Bone marrow (tissue), 2 donors: ENCODE measurements at regions not wholly inside any gene's neighbourhood (a gene's known extent, or its start where the extent isn't known, plus 50 kb on each side); places are given as distances from the start of the nearest gene placed in this dataset.

Source experiments
- DNase-seq, 2 donors: peaks; one replicate each; lab custom pipeline; 2025; lab: John Stamatoyannopoulos, UW

DNA sequence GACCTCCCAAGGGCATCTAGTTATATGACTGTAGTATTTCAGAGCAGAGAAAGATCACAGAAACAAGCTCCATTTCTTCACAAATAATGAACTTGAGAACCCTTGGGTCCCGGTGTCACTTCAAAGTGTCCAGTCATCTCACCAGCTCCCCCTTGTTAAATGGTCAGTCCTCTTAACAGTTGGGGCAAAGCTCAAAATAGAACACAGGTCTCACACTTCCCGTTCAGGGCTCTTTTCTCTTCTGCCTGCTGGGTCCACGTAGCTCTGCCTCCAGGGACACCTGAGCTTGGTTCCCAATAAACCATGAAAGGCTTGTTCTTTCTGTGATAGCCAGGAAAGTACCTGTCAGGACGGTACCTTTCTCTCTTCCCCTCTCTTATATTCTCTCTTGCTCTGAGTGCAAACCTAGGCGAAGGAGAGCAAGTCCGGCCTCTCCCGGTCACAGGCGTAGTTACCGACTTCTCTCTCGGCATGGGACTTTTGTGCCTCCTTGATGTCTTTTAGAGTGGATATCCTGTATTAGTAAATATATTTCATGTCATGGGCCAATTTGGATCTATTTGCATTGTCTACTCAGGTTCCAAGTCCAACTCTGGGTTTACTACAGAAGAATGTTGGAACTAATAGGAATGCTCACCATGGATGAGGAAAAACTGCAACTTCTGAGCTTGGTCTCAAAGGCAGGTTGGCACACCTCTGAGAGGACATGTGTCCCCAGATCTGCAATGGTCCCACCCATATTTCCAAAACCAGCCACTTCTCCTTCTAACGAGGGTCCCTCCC lies 118.8 kb upstream of the PARP11 start:
- DNase-seq: no peak

DNA sequence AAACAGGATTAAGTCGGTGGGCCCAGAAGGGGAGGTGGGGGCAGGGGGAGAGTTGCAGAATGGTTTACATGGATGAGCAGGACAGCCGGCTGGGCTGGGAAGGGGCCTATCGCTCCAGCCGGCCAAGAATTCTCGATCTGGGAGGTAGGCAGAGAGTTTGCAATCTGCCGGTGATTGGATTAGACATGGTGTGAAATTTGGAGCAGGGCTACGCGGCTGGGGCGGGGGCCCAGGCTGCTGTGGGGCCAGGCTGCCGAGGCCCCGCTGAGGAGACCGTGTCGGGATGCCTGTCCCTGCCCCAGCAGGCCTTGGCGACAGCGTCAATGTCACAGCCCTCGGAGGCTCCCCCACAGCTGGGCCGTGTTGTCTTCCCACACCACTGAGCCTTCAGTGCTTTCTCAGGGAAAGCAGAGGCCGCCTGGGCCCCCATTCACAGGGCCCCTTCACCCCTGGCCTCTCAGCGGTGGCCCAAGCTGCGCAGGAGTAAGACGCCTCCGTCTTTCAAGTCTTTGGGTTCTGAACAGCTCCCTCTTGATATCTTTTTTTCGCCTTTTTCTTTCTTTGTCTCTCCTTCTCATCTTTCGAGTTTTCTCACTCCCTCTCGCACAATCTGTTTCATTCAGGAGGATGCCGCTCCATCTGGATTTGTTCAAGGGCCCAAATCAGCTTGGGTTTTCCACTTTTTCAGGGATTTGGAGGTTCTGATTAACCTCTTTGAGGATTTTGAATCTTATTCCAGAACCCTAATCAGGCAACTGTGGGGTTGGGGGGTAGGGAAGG lies 117.5 kb upstream of the PARP11 start:
- DNase-seq: no peak

DNA sequence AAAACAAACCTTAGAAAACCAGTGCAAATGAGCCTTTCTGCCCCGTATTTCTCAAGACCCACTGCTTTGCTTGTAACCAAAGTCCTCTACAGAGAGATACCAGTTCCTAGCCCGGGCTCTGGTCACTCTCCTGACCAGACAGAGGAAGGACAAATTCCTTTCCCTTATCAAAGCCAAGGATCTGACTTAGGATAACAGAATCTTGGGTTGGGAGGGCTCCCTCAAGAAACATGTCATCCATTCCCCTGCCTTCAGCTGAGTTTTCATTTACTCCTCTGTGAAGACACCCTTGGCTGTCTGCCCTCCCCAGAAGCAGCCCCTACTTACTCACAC lies 116.0 kb upstream of the PARP11 start:
- no peak for DNase-seq

DNA sequence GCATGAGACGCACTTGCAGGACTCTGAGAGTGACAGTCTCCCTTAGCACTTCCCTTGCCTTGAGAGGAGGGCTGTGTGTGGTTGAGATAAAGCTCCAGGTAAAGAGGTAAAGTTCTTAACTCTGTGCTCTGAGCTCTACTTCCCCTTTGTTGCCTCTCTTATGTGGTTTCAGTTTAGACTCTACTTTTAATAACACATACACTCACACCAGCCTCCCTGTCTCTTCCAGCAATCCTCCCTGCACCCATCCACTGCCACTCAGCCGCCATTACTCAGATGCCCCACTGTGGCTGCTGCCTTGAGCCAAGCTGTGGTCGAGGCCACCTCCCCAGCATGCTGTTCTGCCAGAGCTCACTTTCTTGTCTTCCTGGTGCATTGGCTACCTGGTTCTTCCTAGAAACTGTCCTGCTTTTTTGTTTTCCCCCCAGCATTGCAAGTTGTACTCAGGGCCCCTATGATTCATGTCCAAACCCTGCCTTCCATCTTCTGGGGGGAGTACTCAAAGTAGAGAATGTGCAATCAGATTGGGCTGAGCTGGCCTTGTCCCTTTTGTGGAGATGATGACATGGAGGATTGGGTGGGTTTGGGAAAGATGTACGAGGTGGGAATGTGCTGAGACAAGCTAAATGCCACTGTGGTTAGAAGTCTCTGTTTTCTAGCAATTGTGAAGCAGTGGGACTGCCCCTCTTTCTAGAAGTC lies 115.5 kb upstream of the PARP11 start:
- peak in 1 of 2 donors; percentile 32 for DNase-seq

DNA sequence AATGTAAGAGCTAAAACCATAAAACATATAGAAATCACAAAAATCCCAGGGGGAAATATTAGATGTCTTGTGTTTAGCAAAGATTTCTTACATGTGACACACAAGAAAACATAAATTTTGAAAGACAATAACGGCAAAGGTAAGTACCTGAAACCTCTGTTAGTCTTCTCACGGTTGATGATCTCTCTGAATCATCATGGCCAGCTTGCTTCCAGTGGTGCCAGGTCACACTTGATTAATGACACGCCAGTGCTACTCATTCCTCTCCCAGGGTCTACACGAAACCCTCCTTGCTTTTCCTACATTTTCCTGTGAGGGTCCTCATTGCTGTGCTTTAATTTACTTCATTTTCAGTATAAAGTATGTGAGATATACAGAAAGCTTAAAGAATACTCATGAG lies 114.4 kb upstream of the PARP11 start:
- no peak for DNase-seq

DNA sequence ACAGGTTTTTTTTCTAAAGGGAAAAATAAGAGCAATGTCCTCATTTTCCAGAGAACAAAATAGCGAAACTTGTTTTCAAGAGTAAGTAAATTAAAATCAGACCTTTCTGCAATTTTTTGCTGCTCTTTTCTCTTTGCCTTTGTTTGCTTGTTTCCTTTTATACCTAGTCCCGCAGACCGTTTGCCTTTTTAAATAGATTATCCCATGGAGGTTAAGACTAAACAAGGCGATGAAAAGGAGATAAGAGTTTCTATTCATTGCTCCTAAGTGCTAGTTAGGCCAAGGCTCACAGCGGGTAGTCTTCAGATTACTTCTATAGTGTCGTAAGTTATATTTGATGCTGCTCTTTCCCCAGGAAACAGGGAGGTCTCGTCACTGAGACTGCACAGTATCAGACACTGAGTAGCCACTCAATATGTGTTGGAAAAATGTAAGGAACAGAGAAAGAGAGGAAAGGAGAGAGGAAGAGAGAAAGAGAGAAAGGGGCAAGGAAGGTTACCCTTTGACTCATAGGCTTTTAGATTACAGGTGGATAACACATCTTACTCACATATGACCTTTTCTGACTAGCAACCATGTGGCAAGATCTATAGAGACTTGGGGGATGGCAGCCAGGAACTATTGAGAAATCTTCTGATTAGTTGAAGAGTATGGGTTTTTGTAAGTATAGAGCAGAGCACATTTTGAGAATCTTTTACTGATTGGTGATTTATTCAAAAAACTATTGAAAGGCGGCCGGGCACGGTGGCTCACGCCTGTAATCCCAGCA lies 107.5 kb upstream of the PARP11 start:
- DNase-seq: no peak

DNA sequence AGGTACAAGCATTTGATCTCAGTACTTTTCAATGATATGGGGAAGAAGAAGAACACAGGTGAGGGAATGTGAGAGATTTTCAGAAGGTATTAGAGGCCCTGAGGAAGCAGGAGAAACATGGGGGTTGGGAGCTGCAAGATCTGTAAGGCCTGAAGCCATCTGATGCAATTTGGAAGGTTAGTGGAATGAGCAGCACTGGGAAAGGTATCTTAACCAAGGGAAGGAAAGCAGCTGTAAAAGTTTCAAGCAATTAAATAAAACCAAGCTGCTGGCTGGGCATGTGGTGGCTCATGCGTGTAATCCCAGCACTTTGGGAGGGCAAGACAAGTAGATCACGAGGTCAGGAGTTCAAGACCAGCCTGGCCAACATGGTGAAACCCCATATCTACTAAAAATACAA lies 104.4 kb upstream of the PARP11 start:
- DNase-seq: no peak

DNA sequence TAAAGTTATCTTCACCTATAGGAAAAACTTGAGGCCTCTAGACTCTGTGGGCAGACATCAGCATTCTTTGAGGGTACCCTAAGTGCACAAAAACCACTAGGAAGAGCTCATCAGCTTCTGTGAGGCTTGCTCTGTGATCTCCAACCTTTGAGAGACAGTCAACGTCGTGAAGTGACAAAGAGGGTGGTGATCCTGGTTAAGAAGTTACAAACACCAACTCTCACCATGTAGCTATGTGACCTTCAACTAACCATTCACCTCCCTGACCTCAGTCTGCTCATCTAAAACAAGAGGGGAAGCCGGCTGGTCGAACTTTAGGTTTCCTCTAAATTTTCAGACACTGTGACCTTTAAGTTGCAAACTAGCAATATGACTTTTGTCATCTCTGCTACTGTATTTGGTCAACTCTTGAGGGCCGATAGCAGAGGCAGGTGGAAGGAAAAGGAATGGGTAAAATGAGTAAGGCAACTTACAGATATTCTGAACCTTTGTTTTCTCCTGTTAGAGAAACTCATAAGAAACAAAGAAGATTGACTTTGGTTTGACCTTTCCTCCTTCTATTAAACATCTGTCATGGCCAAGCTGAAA lies 103.2 kb upstream of the PARP11 start:
- DNase-seq: no peak

DNA sequence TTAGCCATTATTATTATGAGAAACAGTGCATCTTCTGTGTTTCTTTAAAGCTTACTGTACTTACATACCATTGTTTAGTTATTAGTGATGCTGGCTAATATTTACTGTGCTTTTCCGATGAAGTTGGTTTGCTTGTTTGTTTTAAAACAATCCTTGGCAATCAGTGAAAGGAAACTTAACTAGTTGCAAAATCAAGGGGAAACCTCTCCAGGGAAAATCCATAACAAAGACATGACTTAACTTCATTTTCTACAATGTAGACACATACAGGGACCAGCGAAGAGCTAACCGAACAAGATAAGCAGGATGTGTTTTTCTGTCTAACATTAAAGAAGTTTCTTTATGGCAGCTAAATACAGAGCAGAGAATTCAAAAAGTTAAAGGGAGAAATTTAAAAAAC lies 102.5 kb upstream of the PARP11 start:
- DNase-seq: no peak

DNA sequence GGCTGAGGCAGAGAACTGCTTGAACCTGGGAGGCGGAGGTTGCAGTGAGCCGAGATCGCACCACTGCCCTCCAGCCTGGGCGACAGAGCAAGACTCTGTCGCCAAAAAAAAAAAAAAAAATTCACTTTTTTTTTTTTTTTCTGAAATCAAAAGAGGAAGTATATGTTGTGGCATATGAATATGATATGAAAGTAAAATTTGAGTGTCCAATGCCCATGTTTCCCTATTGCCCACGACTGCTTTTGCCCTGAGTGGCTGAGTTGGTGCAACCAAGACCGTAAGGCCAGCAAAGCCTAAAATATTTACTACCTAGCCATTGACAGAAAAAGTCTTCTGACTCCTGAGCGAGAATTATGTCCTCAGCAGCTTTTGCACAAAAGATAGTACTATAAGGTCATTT lies 101.7 kb upstream of the PARP11 start:
- DNase-seq: peak in 1 of 2 donors; percentile 10

DNA sequence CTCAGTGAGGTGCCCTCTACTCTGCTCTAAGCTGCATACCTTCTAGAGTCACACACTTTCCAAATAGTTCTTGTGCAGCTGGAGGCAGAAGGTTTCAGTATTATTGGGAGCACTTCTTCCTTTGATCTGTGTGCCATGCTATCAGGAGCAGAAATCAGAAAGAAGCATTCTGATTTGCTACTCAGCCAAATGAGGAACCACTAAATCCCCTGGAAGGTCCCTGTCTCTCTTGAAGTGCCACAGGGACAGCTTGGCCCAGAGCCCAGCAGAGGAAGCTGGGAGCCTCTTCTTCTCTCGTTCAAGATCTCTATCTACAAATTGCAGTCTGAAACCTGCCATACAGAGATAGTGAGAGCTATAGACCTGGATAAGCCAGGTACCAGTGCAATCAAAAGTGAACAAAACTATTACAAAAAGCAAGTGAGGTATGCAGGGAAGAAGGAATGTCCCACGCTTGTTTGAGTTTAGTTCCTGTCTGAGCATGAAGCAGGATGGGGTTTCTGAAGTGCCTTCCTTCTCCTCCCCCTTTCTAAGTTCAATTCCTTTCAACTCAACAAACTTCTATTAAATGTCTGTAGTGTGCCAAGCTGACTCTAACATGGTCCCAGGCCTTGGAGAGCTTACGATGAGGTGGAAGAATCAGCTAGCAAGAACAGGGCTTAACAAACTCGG lies 100.9 kb upstream of the PARP11 start:
- DNase-seq: peak in 1 of 2 donors; percentile 61

DNA sequence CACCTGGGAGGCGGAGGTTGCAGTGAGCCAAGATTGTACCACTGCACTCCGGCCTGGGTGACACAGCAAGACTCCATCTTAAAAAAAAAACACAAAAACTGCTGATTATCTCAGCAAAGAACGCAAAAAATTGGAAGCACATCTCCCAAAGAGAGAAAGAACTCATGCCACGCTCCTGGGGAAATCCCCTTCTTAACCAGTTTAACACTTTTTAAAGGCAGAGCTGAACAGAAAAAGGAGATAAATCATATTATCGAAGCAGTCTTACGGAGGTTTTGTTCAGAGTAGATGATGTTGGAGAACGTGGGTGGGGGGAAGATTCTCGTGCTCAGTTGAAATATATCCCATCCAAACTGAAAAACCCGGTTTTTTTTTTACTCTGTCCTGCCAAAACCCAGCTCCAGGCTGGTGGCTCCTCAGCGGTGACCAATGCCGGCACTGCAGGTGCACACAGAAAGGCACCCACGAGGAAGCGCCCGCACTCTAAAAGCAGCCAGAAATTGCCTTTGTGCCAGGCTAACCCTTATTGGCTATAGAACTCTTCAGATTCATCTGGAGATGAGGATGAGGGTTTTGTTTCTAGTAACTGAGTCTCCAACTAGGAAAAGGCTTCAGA lies 100.2 kb upstream of the PARP11 start:
- no peak for DNase-seq

DNA sequence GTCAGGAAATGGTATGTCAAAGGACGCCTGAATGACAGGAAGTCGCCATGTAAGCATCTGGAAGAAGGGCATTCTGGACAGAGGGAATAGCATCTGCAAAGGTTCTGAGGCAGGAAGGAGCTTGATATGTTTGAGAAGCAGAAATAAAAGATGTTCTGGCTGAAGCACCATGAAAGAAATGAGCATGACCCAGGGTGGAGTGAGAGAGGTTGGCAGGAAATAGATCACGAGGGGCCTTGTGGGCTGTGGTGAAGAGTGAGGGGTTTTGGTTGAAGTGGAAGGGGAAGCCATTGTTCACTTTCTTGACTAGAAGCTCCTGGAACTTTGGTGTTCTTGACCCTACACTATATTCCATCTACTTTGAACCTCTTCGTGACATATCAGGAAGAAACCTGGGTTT lies 99.4 kb upstream of the PARP11 start:
- DNase-seq: no peak

DNA sequence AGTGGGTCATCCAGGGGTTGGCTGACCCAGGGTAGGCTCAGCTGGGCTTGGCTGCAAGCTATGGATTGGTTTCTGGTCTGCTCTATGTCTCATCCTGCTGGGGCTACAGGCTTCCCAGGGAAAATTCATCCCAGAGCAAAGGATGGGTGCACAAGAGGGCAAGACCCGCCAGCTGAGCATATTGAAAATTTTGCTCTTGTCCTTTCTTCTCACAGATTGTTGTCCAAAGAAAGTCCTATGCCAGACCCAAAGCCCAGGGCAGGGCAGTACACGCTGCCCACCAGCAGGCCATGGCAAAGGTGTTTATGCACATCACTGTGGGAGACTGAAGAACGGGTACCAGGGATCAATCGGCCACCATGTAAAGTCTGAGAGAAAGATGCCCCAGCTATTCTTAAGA lies 95.3 kb upstream of the PARP11 start:
- no peak for DNase-seq

DNA sequence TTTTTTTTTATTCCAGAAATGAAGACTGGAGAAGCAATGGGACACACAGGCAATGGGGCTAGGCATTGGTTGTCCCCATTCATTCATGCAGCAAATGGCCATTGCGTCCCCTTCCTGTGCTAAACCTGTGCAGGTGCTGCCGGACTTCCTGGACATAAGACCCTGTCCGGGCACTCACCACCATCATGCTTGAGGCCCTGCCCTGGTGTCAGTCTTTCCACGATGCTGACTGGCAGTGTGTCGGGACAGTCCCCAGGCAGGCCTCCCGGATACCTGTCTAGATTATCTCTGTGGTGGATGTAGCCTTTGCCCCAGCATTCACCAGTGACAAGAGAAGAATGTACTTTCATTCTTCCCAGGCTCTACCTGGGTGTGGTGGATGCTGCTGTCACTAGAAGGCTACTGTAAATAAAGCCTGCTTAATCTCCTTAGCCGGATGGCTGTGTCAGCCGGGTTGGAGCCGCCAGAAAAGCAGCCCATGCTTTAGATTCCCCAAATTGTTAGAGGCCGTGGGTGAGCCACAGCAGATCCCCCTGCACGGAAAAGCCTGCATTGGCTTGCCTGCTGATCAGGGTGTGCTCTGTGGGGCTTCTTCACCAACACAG lies 94.5 kb upstream of the PARP11 start:
- no peak for DNase-seq

DNA sequence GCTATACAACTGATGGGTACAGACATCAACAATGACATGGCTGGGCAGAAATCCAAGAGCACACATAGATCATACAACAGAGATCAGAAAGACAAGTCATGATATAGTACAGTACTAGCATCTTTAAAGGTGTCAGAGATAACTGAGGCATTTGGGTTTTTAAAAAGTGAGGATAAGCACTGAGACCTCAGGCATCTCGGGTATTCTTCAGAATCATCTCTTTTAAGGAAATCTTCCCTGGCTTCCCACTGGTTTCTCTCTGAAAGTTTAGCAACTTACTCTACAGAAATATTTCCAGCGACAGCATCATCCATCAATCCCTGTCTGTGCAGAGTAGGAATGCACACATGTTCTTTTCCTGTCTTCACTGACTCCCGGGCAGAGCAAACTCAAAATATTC lies 93.2 kb upstream of the PARP11 start:
- no peak for DNase-seq

DNA sequence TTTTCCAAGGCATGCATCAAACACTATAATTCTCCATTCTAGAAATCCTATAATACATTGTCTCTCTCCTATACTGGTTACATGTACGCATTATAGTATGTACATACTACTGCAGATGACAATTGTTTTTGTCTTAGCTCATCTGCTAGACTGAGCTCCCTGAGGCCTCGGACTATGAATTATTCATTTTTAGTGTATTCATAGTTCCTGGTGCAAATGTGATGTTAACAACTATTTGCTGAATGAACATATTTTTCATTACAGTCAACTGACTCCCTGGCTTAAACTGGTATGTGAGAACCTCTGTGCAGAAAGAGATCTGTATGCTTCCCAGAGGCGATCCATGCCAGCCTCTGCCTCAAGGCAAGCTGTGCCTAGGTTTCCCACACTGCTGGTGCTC lies 91.8 kb upstream of the PARP11 start:
- no peak for DNase-seq

DNA sequence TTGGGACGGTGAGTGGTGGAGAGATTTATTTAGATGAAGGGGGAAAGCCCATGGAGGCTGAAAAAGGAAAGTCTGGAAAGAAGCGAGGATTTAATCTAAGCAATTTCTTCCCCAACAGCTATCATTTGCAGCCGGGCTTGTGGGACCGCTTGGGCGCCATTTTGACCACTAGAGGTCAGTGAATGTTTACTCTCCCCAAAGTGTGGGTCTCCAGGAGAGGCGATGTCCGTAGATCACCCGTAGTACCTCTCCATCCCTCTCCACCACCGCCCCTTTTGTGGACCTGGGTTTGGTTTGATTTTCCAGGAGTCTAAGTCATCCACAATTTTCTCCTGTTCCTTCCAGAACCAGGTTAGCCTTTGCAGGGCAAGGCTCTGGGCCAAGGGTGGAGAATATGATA lies 91.2 kb upstream of the PARP11 start:
- DNase-seq: no peak

DNA sequence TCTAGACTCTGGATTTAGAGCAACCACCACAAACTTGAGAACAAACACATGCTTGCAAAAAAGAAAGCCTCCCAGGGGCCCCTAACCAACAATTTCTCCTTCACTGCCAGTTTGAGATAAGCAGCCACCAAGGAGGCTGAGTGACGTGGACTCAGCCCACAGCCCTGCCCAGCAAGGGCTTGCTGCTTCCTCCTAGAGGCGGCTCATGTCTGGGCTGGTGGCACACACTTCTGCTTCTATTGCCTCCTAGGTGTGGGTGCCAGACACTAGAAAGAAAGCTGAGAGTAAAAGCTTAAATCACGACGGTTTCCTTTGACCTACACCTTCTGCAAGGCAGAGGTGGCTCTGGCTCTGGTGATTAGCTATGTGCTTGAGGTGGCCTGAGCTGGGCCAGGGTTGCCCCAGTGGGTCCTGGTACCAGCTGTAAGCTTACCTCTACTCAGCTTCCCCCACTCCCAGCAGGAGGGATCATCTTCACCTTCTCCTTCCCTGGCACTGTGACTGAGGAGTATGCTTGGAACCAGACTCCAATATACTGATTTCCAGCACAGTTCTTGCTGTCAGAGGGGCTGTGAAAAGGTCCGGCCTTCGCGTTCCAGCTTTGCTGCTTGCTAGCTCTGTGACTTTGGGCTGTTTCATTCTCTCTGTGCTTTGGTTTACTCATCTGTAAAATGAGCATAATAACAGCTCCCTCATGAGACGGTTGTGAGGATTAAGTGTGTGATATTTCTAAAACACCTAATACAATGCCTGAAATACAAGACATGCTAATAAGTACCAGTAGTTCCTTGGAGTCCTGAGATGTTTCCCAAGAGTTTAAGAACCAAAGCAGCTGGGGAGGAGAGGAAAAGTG lies 89.7 kb upstream of the PARP11 start:
- DNase-seq: peak in 1 of 2 donors; percentile 91

DNA sequence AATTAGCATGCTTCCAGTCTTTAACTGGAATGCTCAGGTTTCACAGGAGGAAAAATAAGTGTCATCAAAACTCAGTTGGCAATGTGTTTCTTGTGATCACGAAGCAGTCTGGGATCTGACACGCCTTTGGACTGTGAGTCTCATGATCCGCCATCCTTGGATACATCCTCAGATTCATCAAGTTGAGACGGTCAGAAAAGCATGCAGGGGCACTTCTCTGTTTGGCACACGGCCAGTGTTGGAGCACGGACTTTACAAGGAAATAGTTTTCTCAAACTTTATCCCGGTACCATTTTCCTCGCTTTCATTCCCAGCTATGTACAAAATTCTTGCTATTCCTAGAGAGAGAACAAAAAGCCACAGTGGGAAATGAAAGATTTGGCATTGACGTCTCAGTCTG lies 88.4 kb upstream of the PARP11 start:
- no peak for DNase-seq
